ENCODE measurements at regions not wholly inside any gene's neighbourhood (a gene's known extent, or its start where the extent isn't known, plus 50 kb on each side); places are given as distances from the start of the nearest gene placed in this dataset.
"Not testable (repeated sequence)": the region's sequence is repeated elsewhere in the genome, so short reads cannot be mapped to it uniquely, and the experiment has no call there.

GRCh38 chr20:51171141-51171540 lies 148.2 kb upstream of the KCNG1 start:
- H3K4me3 ChIP-seq (ENCODE audit: low read depth, low read length), result no peak overlapping the region
- TF ChIP-seq CTCF (conservative IDR thresholded peaks at IDR 0.05; ENCODE audit: low read depth, low read length), result no peak
- DNase-seq (ENCODE audit: low read depth), result no peak

- no peak for TF ChIP-seq CTCF (conservative IDR thresholded peaks at IDR 0.05; ENCODE audit: low read depth, low read length)
- no peak overlapping the region for H3K4me3 ChIP-seq (ENCODE audit: low read depth, low read length)
- DNase-seq (ENCODE audit: low read depth), result no peak
These were observed 146.9 kb upstream of the KCNG1 start for GRCh38 chr20:51169813-51170212.

- DNase-seq (ENCODE audit: low read depth); H3K4me3 ChIP-seq (ENCODE audit: low read depth, low read length): not testable (repeated sequence)
These were observed 145.0 kb upstream of the KCNG1 start for GRCh38 chr20:51167911-51168310.

- DNase-seq (ENCODE audit: low read depth), result no peak
- no peak for TF ChIP-seq CTCF (conservative IDR thresholded peaks at IDR 0.05; ENCODE audit: low read depth, low read length)
- H3K4me3 ChIP-seq (ENCODE audit: low read depth, low read length), result no peak overlapping the region
These were observed 143.6 kb upstream of the KCNG1 start for GRCh38 chr20:51166489-51166888.

DNA sequence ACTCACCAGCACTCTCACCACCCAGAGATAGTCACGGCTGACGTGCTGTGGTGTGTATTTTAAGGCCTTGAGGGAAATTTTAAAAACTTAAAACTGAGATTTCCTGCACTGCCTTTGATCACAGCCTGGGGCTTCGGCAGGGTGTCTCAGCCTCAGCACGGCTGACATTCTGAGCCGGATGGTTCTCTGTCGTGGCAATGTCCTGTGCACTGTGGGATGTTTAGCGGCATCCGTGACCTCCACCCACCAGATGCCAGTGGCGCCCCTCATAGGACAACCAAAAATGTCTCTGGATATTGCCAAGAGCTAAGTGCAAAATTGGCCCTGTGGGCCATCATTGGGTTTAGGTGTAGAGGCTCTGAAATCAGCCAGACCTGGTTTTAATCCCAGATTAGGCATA lies 142.2 kb upstream of the KCNG1 start:
- H3K4me3 ChIP-seq (ENCODE audit: low read depth, low read length), result no peak overlapping the region
- no peak for DNase-seq (ENCODE audit: low read depth)
- no peak for TF ChIP-seq CTCF (conservative IDR thresholded peaks at IDR 0.05; ENCODE audit: low read depth, low read length)

DNA sequence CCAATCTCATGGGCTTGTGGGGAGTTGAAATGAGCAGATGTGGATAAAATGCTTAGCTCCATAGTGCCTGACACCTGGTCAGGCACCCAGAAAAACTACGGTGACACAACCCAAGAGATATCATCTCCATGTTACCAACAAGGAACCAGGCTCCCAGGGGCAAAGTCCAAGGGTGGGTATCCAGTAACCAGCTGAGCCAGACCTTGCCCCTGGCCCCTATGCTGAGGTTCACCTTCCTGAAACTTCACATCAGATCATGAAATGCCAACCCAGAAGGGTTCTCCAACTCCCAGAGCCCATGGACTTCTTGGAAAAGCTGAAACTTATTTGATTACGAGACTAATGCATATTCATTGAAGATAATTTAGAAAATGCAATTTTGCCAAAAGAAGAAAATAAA lies 141.8 kb upstream of the KCNG1 start:
- no peak overlapping the region for H3K4me3 ChIP-seq (ENCODE audit: low read depth, low read length)
- no peak for TF ChIP-seq CTCF (conservative IDR thresholded peaks at IDR 0.05; ENCODE audit: low read depth, low read length)
- DNase-seq (ENCODE audit: low read depth), result no peak

- no peak for DNase-seq (ENCODE audit: low read depth)
- H3K4me3 ChIP-seq (ENCODE audit: low read depth, low read length), result no peak overlapping the region
- no peak for TF ChIP-seq CTCF (conservative IDR thresholded peaks at IDR 0.05; ENCODE audit: low read depth, low read length)
These were observed 141.2 kb upstream of the KCNG1 start for GRCh38 chr20:51163996-51164600.

All from epithelial cell of proximal tubule (primary cell).